WTC11 (cell line): ENCODE measurements at regions not wholly inside any gene's neighbourhood (a gene's known extent, or its start where the extent isn't known, plus 50 kb on each side); places are given as distances from the start of the nearest gene placed in this dataset.

Experiments
- ATAC-seq: fragments of 200-7000 bp; cut with Tn5 transposase; 2 replicates; pipeline ENCODE4 v1.10.0; 2021; ENCODE audit warnings: mild to moderate bottlenecking, moderate library complexity
- CTCF ChIA-PET: fragments of 300-600 bp; sonication (Branson Sonifier 250); formaldehyde crosslinking; loops from one replicate; lab custom pipeline; 2021; ENCODE audit warnings: antibody characterized with exemption; lab: Charles Lee
- POLR2A ChIA-PET: fragments of 350-600 bp; sonication (Branson Sonifier 250); formaldehyde crosslinking; loops from one replicate; lab custom pipeline; 2021; ENCODE audit warnings: antibody characterized with exemption; lab: Charles Lee
- DNase-seq: peaks from one replicate; pipeline ENCODE4 v3.0.0; 2021; ENCODE audit warnings: low spot score
- H3K27ac Mint-ChIP-seq: 2 replicates; pipeline ENCODE4 v1.8.0; 2021; ENCODE audit warnings: mixed read lengths
- H3K27me3 Mint-ChIP-seq: 2 replicates; pipeline ENCODE4 v1.8.0; 2021; ENCODE audit warnings: low read depth, mild to moderate bottlenecking, moderate library complexity, mixed read lengths
- H3K36me3 Mint-ChIP-seq: 2 replicates; pipeline ENCODE4 v1.8.0; 2021; ENCODE audit warnings: mixed read lengths
- H3K4me1 Mint-ChIP-seq: 2 replicates; pipeline ENCODE4 v1.8.0; 2022; ENCODE audit warnings: mixed read lengths
- H3K4me3 Mint-ChIP-seq: 2 replicates; pipeline ENCODE4 v1.8.0; 2021; ENCODE audit warnings: mild to moderate bottlenecking, moderate library complexity, mixed read lengths
- H3K9me3 Mint-ChIP-seq: 2 replicates; pipeline ENCODE4 v1.8.0; 2021; ENCODE audit warnings: mixed read lengths
- AFF4 ChIP-seq: sonication (generic); formaldehyde crosslinking; IDR thresholded peaks from 2 replicates; pipeline ENCODE4 v1.8.1; 2023; ENCODE audit warnings: mild to moderate bottlenecking, missing genetic modification reagents, borderline replicate concordance
- CBFB ChIP-seq: sonication (generic); formaldehyde crosslinking; IDR thresholded peaks from 2 replicates; pipeline ENCODE4 v1.8.1; 2022; ENCODE audit warnings: mild to moderate bottlenecking, low read depth, missing genetic modification reagents
- CREM ChIP-seq: sonication (generic); formaldehyde crosslinking; IDR thresholded peaks from 2 replicates; pipeline ENCODE4 v1.8.1; 2022; ENCODE audit warnings: mild to moderate bottlenecking, missing genetic modification reagents, moderate library complexity
- JUN ChIP-seq: sonication (generic); formaldehyde crosslinking; IDR thresholded peaks from 2 replicates; pipeline ENCODE4 v1.8.0; 2023; ENCODE audit warnings: mild to moderate bottlenecking, missing genetic modification reagents
- PREB ChIP-seq: sonication (generic); formaldehyde crosslinking; IDR thresholded peaks from 2 replicates; pipeline ENCODE4 v1.8.1; 2022; ENCODE audit warnings: mild to moderate bottlenecking, missing genetic modification reagents, moderate library complexity, borderline replicate concordance
- PRRX2 ChIP-seq: fragments of 250-450 bp; sonication (Bioruptor Pico); IDR thresholded peaks from 2 replicates; pipeline ENCODE4 v1.8.0; 2021; ENCODE audit warnings: mild to moderate bottlenecking
- ZNF317 ChIP-seq: sonication (generic); formaldehyde crosslinking; IDR thresholded peaks from 2 replicates; pipeline ENCODE4 v1.8.1; 2023; ENCODE audit warnings: low read depth, mild to moderate bottlenecking, moderate library complexity, missing genetic modification reagents, borderline replicate concordance
- ZNF671 ChIP-seq: fragments of 250-450 bp; sonication (Bioruptor Pico); IDR thresholded peaks from 2 replicates; pipeline ENCODE4 v1.8.0; 2021; ENCODE audit warnings: mild to moderate bottlenecking
- TF ChIP-seq, protein P1 (sequence below): fragments of 250-450 bp; sonication (Bioruptor Pico); IDR thresholded peaks from 2 replicates; pipeline ENCODE4 v1.9.0; 2021; ENCODE audit warnings: mild to moderate bottlenecking
- TF ChIP-seq, protein P2 (sequence below): fragments of 200-600 bp; IDR thresholded peaks from 2 replicates; pipeline ENCODE4 v1.8.0; 2022; ENCODE audit warnings: antibody characterized with exemption
- TF ChIP-seq, protein P3 (sequence below): fragments of 250-450 bp; sonication (Bioruptor Pico); conservative IDR thresholded peaks from 2 replicates; pipeline ENCODE4 v1.9.0; 2021; ENCODE audit warnings: mild to moderate bottlenecking
- TF ChIP-seq, protein P4 (sequence below): sonication (generic); formaldehyde crosslinking; IDR thresholded peaks from 2 replicates; pipeline ENCODE4 v1.8.0; 2022; ENCODE audit warnings: mild to moderate bottlenecking, missing genetic modification reagents

- Mint-ChIP-seq H3K36me3 (no peaks in the 10 kb centered on the region), H3K9me3 (no peaks in the 10 kb centered on the region), H3K4me3 (no peak overlapping the region), H3K27ac (no peak overlapping the region), H3K27me3 (no peaks in the 10 kb centered on the region), H3K4me1 (peaks cover 18% of the 10 kb centered on the region)
- ATAC-seq (no peak), DNase-seq (no peak)
- TF ChIP-seq CREM (CRISPR knock-in tag), result no peak
- TF ChIP-seq, protein P1, sequence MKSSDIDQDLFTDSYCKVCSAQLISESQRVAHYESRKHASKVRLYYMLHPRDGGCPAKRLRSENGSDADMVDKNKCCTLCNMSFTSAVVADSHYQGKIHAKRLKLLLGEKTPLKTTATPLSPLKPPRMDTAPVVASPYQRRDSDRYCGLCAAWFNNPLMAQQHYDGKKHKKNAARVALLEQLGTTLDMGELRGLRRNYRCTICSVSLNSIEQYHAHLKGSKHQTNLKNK, result no peak
- TF ChIP-seq ZNF317, result no peak
- no peak for TF ChIP-seq ZNF671
- TF ChIP-seq JUN (CRISPR knock-in tag), result no peak
- TF ChIP-seq PREB (CRISPR knock-in tag), result no peak
- TF ChIP-seq AFF4 (CRISPR knock-in tag), result no peak
- TF ChIP-seq PRRX2 (CRISPR knock-in tag), result no peak
- TF ChIP-seq, protein P2, sequence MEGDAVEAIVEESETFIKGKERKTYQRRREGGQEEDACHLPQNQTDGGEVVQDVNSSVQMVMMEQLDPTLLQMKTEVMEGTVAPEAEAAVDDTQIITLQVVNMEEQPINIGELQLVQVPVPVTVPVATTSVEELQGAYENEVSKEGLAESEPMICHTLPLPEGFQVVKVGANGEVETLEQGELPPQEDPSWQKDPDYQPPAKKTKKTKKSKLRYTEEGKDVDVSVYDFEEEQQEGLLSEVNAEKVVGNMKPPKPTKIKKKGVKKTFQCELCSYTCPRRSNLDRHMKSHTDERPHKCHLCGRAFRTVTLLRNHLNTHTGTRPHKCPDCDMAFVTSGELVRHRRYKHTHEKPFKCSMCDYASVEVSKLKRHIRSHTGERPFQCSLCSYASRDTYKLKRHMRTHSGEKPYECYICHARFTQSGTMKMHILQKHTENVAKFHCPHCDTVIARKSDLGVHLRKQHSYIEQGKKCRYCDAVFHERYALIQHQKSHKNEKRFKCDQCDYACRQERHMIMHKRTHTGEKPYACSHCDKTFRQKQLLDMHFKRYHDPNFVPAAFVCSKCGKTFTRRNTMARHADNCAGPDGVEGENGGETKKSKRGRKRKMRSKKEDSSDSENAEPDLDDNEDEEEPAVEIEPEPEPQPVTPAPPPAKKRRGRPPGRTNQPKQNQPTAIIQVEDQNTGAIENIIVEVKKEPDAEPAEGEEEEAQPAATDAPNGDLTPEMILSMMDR, result no peak
- TF ChIP-seq, protein P3, sequence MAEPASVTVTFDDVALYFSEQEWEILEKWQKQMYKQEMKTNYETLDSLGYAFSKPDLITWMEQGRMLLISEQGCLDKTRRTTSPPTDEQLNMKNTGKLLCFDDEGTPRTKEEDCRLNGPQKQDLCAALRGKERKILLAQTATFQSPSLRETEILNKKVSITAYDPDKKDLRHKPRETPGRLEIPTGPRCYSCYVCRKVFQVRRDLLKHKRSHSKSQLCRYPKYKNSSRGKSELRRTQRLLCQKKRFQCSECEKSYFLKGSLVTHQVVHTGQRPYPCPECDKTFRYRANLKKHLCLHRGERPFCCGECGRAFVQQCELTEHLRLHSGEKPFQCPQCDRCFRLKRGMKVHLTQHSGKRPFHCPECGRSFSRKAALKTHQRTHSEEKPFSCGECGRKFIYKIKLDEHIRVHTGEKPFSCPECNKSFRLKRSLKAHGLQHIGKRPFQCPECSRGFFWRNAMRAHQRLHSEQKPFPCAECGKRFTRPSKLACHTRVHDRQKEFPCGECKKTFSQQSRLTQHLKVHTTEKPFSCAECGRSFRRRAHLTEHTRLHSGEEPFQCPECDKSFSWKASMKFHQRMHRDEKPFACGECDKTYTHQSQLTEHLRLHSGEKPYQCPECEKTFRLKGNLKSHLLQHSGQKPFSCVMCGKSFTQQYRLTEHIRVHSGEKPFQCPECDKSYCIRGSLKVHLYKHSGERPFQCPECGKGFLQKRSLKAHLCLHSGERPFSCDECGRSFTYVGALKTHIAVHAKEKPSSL, result no peak
- TF ChIP-seq, protein P4, sequence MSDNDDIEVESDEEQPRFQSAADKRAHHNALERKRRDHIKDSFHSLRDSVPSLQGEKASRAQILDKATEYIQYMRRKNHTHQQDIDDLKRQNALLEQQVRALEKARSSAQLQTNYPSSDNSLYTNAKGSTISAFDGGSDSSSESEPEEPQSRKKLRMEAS (CRISPR knock-in tag), result no peak
- CTCF ChIA-PET, result no interaction called here
- POLR2A ChIA-PET, result interaction anchor here (0.6 kb wide), 1 partner anchor 156 kb away, joined by 3 read pairs; no protein-coding TSS in a partner anchor
These were observed 81.8 kb downstream of the RHOB start for GRCh38 chr2:20528713-20529112.

GRCh38 chr2:20530520-20530919 is 83.6 kb downstream of the RHOB start:
- no peak overlapping the region for H3K4me3 Mint-ChIP-seq
- DNase-seq (no peak), ATAC-seq (no peak)
- no peak for TF ChIP-seq ZNF317
- no peak for TF ChIP-seq JUN (CRISPR knock-in tag)
- no peak for TF ChIP-seq CBFB (CRISPR knock-in tag)
- ChIA-PET CTCF (no interaction called here), POLR2A (no interaction called here)
- no peak overlapping the region for H3K27ac Mint-ChIP-seq
- H3K9me3 Mint-ChIP-seq, result no peaks in the 10 kb centered on the region
- peaks cover 4% of the 10 kb centered on the region; the same call in 1 of the 2 replicates for H3K27me3 Mint-ChIP-seq
- H3K36me3 Mint-ChIP-seq, result no peaks in the 10 kb centered on the region
- peaks cover 14% of the 10 kb centered on the region for H3K4me1 Mint-ChIP-seq
